ENCODE measurements at regions not wholly inside any gene's neighbourhood (a gene's known extent, or its start where the extent isn't known, plus 50 kb on each side); places are given as distances from the start of the nearest gene placed in this dataset.

DNA sequence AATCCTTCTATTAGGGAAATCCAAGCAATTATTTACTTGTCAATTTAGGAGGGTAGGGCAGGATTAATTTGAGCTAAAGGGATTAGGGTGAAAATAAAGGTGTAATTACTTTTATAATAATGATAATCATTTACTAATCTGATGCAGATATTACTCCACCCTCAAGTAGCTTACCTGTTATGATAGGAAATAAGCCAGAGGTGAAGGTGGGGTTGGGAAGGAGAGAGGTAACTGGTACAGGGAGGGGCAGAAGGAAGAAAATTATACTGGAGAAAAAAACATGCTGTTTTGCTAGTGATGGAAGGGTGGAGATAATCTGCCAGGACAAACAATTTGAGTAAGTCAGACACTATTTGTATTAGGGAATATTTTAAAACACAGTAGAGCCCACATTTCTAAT lies 157.7 kb downstream of the BARX2 start:
- no peaks in the 10 kb centered on the region for H3K36me3 ChIP-seq (ENCODE audit: control insufficient read depth, insufficient read depth, low read length)
- no peak overlapping the region for H3K4me3 ChIP-seq (ENCODE audit: low read depth, low read length)
- POLR2A ChIA-PET, result no interaction called here
- no peaks in the 10 kb centered on the region for H3K27me3 ChIP-seq (ENCODE audit: control insufficient read depth, insufficient read depth, low read length)
- DNase-seq (ENCODE audit: low read depth), result no peak
- TF ChIP-seq, protein P1, sequence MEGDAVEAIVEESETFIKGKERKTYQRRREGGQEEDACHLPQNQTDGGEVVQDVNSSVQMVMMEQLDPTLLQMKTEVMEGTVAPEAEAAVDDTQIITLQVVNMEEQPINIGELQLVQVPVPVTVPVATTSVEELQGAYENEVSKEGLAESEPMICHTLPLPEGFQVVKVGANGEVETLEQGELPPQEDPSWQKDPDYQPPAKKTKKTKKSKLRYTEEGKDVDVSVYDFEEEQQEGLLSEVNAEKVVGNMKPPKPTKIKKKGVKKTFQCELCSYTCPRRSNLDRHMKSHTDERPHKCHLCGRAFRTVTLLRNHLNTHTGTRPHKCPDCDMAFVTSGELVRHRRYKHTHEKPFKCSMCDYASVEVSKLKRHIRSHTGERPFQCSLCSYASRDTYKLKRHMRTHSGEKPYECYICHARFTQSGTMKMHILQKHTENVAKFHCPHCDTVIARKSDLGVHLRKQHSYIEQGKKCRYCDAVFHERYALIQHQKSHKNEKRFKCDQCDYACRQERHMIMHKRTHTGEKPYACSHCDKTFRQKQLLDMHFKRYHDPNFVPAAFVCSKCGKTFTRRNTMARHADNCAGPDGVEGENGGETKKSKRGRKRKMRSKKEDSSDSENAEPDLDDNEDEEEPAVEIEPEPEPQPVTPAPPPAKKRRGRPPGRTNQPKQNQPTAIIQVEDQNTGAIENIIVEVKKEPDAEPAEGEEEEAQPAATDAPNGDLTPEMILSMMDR (IDR thresholded peaks at IDR 0.05; ENCODE audit: insufficient read depth, low read depth, low read length), result no peak
- CTCF ChIA-PET, result no interaction called here

DNA sequence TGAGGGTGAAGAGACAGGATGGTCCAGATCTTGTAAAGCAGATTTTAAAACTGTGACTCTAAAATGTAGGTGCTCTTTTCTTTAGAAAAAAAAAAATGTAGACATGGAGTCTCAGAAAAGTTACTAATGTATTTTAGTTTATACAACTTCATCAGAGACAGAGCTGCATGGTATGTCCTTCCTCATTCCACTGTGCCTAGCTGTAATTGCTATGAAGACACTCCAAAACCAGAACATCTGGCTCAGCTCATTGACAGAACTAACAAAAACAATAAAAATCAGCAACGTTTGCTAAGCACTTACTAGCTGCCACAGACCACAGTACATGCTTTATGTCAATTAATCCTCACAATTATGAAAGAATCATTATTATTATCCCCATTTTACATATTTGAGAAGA lies 160.7 kb downstream of the BARX2 start:
- no peaks in the 10 kb centered on the region for H3K36me3 ChIP-seq (ENCODE audit: control insufficient read depth, insufficient read depth, low read length)
- TF ChIP-seq, protein P1 (IDR thresholded peaks at IDR 0.05; ENCODE audit: insufficient read depth, low read depth, low read length), result no peak
- no peak overlapping the region for H3K4me3 ChIP-seq (ENCODE audit: low read depth, low read length)
- ChIA-PET CTCF (no interaction called here), POLR2A (no interaction called here)
- no peak for DNase-seq (ENCODE audit: low read depth)
- H3K27me3 ChIP-seq (ENCODE audit: control insufficient read depth, insufficient read depth, low read length), result no peaks in the 10 kb centered on the region

DNA sequence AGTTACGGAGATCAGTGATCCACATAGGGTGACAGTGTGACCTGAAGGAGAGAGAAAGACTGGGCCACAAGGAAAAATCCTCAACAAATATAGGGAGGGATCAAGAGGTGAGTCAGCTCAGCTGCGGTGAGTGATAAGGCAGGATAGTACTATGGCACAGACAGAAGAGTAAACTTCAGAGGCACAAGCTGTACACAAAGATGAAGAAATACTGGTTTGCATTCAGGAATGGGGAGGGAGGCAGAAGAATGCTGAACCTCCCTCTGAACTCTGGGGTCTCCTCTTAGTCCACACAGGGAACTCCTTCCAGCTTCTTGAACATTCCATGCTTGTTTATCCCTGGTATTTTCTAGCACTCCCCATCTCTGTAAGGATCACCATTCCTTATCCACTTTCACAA lies 162.7 kb downstream of the BARX2 start:
- Histone ChIP-seq H3K4me3 (ENCODE audit: low read depth, low read length) (no peak overlapping the region), H3K27me3 (ENCODE audit: control insufficient read depth, insufficient read depth, low read length) (no peaks in the 10 kb centered on the region), H3K36me3 (ENCODE audit: control insufficient read depth, insufficient read depth, low read length) (no peaks in the 10 kb centered on the region)
- POLR2A ChIA-PET, result no interaction called here
- no peak for DNase-seq (ENCODE audit: low read depth)
- CTCF ChIA-PET, result interaction anchor here (0.6 kb wide), 1 partner anchor 11 kb away, joined by 3 read pairs; no protein-coding TSS in a partner anchor
- TF ChIP-seq, protein P1 (IDR thresholded peaks at IDR 0.05; ENCODE audit: insufficient read depth, low read depth, low read length), result no peak

DNA sequence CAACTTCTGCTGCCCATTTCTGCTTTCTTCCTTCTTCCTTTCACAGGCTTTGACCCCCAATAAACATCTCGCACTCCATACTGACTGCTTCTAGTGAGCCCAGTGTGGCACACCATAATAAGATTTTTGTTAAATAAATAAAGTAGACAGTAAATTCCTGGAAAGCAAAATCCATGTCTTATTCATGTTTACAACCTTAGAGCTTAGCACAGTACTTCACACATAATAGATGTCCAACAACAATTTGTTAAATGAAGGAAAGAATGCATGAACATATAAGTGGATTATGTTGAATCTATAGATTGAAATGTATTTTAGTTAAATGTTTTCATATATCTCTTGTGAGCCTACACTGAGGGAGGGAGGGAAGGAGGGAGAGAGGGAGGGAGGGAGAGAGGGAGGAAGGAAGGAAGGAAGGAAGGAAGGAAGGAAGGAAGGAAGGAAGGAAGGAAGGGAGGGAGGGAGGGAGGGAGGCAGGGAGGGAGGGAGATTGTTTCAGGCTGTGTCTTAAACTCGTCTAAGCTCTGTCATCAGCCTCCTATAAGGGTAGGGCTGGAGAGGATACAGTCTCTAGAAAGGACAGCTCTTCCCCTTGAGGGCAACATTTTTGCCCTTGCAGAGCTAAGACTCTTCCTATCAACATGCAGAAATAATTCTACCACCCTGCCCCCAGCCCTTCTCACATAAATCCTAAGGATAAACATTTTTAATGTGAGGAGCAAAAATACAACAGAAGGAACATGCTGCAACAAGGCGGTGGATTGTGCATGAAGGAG lies 168.1 kb downstream of the BARX2 start:
- no peak for DNase-seq (ENCODE audit: low read depth)
- ChIA-PET CTCF (no interaction called here), POLR2A (no interaction called here)
- no peak overlapping the region for H3K4me3 ChIP-seq (ENCODE audit: low read depth, low read length)
- no peaks in the 10 kb centered on the region for H3K27me3 ChIP-seq (ENCODE audit: control insufficient read depth, insufficient read depth, low read length)
- TF ChIP-seq, protein P1 (IDR thresholded peaks at IDR 0.05; ENCODE audit: insufficient read depth, low read depth, low read length), result no peak
- no peaks in the 10 kb centered on the region for H3K36me3 ChIP-seq (ENCODE audit: control insufficient read depth, insufficient read depth, low read length)

DNA sequence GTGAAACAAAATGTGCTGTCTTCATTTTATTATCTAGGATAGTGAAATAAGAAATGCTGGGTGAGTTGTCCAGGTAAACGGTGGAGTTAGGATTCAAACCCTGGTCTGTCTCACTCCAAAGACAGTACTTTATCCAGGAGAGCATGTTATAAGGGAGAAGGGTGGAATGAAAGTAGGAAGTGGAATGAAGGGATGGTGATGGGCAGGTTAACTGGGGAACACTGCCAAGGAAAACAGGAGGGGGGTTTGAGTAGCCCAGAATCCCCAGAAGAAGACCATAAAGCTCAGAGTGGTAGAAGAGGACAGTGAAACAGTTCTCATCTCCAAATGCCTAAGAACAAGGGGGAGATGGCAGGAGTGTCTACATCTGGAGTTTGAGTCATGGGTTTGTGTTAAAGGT lies 169.0 kb downstream of the BARX2 start:
- no peak overlapping the region for H3K4me3 ChIP-seq (ENCODE audit: low read depth, low read length)
- ChIA-PET CTCF (no interaction called here), POLR2A (no interaction called here)
- DNase-seq (ENCODE audit: low read depth), result no peak
- TF ChIP-seq, protein P1 (IDR thresholded peaks at IDR 0.05; ENCODE audit: insufficient read depth, low read depth, low read length), result no peak
- H3K36me3 ChIP-seq (ENCODE audit: control insufficient read depth, insufficient read depth, low read length), result no peaks in the 10 kb centered on the region
- no peaks in the 10 kb centered on the region for H3K27me3 ChIP-seq (ENCODE audit: control insufficient read depth, insufficient read depth, low read length)

Measured in BJ (cell line).